Right lobe of liver (tissue), 6 donors: ENCODE measurements at regions not wholly inside any gene's neighbourhood (a gene's known extent, or its start where the extent isn't known, plus 50 kb on each side); places are given as distances from the start of the nearest gene placed in this dataset.

Experiments
- ATAC-seq, 4 donors: fragments of 200-7000 bp; cut with Tn5 transposase; one replicate each; pipeline ENCODE4 v1.9.1; 2020; ENCODE audit warnings: mild to moderate bottlenecking in 4 of 4, moderate library complexity in 4 of 4
- DNase-seq, 3 donors: peaks; one replicate each; pipeline ENCODE4 v3.0.0-alpha.2; 2020
- H3K27ac ChIP-seq, 3 donors: fragments of 200-600 bp; one replicate each; pipeline ENCODE4 v1.8.0; 2022
- H3K27me3 ChIP-seq, 2 donors: fragments of 200-600 bp; one replicate each; pipeline ENCODE4 v1.8.0; 2022
- H3K36me3 ChIP-seq, 4 donors: fragments of 200-600 bp; sonication (generic) in 1 of 4; one replicate each; pipeline versions ENCODE4 v1.5.1 to v1.8.0; 2017 to 2022; ENCODE audit warnings: control low read depth in 1 of 4
- H3K4me1 ChIP-seq, 4 donors: fragments of 200-600 bp; sonication (generic) in 1 of 4; one replicate each; pipeline versions ENCODE4 v1.5.1 to v1.8.0; 2017 to 2022; ENCODE audit warnings: control low read depth in 1 of 4
- H3K4me3 ChIP-seq, 3 donors: fragments of 200-600 bp; one replicate each; pipeline ENCODE4 v1.8.0; 2022
- H3K9me3 ChIP-seq, 4 donors: fragments of 200-600 bp; sonication (generic) in 1 of 4; one replicate each; pipeline versions ENCODE4 v1.5.1 to v1.8.0; 2017 to 2022; ENCODE audit warnings: control low read depth in 1 of 4
- POLR2A ChIP-seq: fragments of 450-650 bp; IDR thresholded peaks from one replicate; pipeline ENCODE4 v1.6.1; 2017; ENCODE audit warnings: antibody characterized with exemption, mild to moderate bottlenecking
- WGBS: methylation state at CpG from one replicate; pipeline ENCODE4 v1.1.6; 2018; ENCODE audit warnings: low coverage, low lambda C conversion rate; ENCODE audit not compliant: insufficient coverage; ENCODE audit errors: missing lambda C conversion rate; 5-methylcytosine and 5-hydroxymethylcytosine counted together
- intact Hi-C, 2 donors: fragments of 100-400 bp; cut with DNase I; formaldehyde crosslinking; loops; one replicate each; pipeline versions ENCODE4 v1.11.2 to v1.14.1; 2022
- TF ChIP-seq, protein P1 (sequence below), 4 donors: fragments of 200-600 bp in 3 of 4; fragments of 450-650 bp in 1 of 4; IDR thresholded peaks; one replicate each; pipeline versions ENCODE4 v1.5.1 to v1.8.0; 2016 to 2022; ENCODE audit warnings: antibody characterized with exemption in 4 of 4, mild to moderate bottlenecking in 2 of 4
- donor health status: DM: no; HTN: yes; CAD: no.
- donor health status: DM: no; HTN: no; CAD: no.
- donor health status: DM: no; HTN: no; CAD: no.
- donor health status: DM: no; HTN: yes; CAD: no.
- donor health status: DM: no; HTN: yes; CAD: no.

DNA sequence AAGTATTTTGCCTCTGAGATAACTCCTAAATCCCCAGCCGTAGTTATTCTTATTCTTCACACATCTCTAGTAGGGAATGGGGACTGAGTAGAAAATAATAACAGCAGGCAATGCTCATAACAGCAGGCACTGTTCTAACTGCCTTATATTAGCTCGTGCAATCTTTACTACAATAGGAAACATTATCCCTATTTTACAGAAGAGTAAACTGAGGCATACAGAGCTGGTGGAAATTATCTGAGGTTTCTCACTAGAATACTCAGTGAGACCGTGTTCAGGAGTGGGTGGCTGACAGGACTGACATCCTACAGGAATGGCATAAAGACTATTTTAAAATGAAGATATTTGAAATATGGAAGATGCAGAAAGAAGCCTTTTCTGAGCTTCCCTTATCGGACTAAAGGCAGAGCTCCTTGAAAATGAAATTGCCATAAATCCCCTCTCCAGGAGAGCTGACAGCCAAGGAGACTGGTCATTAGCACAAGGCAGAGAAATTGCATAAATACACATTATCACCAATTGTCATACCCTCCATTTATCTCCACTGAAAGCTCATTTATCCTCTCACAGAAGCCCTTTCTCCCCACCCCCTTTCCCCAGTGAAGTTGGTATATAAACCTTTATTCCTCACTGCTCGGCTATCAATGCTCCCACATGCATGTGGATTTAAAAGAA lies 93.9 kb downstream of the RASSF10 start:
- ATAC-seq (no peak), DNase-seq (no peak)
- TF ChIP-seq, protein P1, sequence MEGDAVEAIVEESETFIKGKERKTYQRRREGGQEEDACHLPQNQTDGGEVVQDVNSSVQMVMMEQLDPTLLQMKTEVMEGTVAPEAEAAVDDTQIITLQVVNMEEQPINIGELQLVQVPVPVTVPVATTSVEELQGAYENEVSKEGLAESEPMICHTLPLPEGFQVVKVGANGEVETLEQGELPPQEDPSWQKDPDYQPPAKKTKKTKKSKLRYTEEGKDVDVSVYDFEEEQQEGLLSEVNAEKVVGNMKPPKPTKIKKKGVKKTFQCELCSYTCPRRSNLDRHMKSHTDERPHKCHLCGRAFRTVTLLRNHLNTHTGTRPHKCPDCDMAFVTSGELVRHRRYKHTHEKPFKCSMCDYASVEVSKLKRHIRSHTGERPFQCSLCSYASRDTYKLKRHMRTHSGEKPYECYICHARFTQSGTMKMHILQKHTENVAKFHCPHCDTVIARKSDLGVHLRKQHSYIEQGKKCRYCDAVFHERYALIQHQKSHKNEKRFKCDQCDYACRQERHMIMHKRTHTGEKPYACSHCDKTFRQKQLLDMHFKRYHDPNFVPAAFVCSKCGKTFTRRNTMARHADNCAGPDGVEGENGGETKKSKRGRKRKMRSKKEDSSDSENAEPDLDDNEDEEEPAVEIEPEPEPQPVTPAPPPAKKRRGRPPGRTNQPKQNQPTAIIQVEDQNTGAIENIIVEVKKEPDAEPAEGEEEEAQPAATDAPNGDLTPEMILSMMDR (IDR thresholded peaks at IDR 0.05) = no peak
- TF ChIP-seq POLR2A = no peak
- no peaks in the 10 kb centered on the region for H3K27me3 ChIP-seq
- H3K4me1 ChIP-seq = no peaks in the 10 kb centered on the region
- 65% methylated on average over 5 of the region's 5 CpGs for WGBS
- no peak overlapping the region for H3K27ac ChIP-seq
- no peak overlapping the region for H3K4me3 ChIP-seq
- intact Hi-C loops = no loop called here
- H3K9me3 ChIP-seq = no peaks in the 10 kb centered on the region
- H3K36me3 ChIP-seq = no peaks in the 10 kb centered on the region

GRCh38 chr11:13103962-13104554 lies 94.9 kb downstream of the RASSF10 start:
- no peak for TF ChIP-seq POLR2A
- TF ChIP-seq, protein P1 (IDR thresholded peaks at IDR 0.05) = no peak
- Histone ChIP-seq H3K27me3 (no peaks in the 10 kb centered on the region), H3K36me3 (no peaks in the 10 kb centered on the region), H3K4me3 (no peak overlapping the region), H3K9me3 (no peaks in the 10 kb centered on the region), H3K27ac (no peak overlapping the region), H3K4me1 (no peaks in the 10 kb centered on the region)
- intact Hi-C loops = no loop called here
- ATAC-seq (no peak), DNase-seq (no peak)
- WGBS = 65% methylated on average over 2 of the region's 2 CpGs

DNA sequence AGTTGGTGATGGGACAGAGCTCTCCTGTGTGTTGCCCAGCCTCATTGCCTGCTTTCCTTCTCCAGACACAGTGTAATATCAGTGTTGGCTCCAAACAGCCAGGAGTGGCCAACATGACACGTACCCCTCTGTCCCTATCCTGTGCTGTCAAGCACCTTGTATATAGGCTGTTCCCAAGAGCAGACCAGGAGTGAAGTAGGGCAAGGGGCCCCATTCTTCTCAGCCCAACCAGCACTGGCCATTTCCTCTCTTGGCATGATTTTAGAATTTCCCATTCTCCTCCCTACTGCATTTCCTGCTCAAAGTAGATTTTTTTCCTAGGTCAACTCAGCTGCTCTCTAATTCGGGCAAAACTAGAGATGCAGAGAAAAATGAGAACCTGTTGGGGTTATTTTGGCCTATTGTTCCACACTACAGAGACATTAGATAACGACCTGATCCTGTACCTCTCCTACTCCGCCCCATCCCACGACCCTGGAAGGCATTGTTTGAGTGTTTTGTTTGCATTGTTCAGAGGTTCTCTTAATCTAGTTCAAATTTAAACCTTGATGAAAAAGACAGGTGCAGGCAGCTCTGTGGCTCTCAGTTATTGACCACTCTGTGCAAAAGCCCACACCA lies 95.6 kb downstream of the RASSF10 start:
- intact Hi-C loops = no loop called here
- no peaks in the 10 kb centered on the region for H3K9me3 ChIP-seq
- ATAC-seq (peak; percentile 17 to 50 (median 33)), DNase-seq (no peak)
- no peaks in the 10 kb centered on the region for H3K27me3 ChIP-seq
- no peaks in the 10 kb centered on the region for H3K4me1 ChIP-seq
- WGBS = 21% methylated on average over 4 of the region's 5 CpGs
- no peak overlapping the region for H3K27ac ChIP-seq
- no peaks in the 10 kb centered on the region for H3K36me3 ChIP-seq
- TF ChIP-seq, protein P1 (IDR thresholded peaks at IDR 0.05) = no peak
- no peak for TF ChIP-seq POLR2A
- no peak overlapping the region for H3K4me3 ChIP-seq

DNA sequence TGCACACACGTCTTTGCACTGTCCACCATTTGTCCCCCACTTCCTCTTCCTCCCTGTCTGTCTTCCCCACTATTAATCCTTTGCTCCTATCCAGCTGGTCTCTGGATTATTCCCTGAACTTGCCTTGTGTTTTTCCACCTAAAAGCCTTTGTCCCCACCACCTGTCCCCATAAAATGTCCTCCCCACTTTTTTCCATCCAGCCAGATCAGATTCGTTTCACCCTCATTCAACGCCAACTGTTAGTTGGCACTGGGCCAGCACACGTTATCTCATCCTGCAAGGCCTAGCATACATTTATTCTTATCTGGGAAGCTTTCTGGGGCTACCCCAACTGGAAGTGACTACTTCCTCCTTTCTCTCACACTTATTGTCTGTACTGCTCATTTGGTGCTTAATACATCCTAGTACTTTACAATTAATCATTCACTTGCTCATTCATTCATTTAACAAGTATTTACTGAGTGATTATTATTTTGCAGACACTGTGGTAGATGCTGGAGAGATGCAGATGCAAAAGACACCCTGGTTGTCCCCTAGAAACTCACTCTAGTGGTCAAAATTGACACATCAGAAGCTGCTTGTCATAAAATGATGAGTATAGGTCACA lies 96.2 kb downstream of the RASSF10 start:
- no peaks in the 10 kb centered on the region for H3K9me3 ChIP-seq
- TF ChIP-seq, protein P1 (IDR thresholded peaks at IDR 0.05) = no peak
- TF ChIP-seq POLR2A = no peak
- ATAC-seq (peak in 3 of 4 donors; percentile 41 to 59 (median 55)), DNase-seq (peak in 1 of 3 donors; percentile 30)
- H3K4me1 ChIP-seq = no peaks in the 10 kb centered on the region
- WGBS = 17% methylated on average over 4 of the region's 4 CpGs
- H3K36me3 ChIP-seq = no peaks in the 10 kb centered on the region
- no peak overlapping the region for H3K27ac ChIP-seq
- no peak overlapping the region for H3K4me3 ChIP-seq
- no peaks in the 10 kb centered on the region for H3K27me3 ChIP-seq
- intact Hi-C loops = no loop called here
